NCI-H2171 treated with DMSO at 0.1 percent for 48 hours (cell line): ENCODE measurements at regions not wholly inside any gene's neighbourhood (a gene's known extent, or its start where the extent isn't known, plus 50 kb on each side); places are given as distances from the start of the nearest gene placed in this dataset.
"Not testable (repeated sequence)": the region's sequence is repeated elsewhere in the genome, so short reads cannot be mapped to it uniquely, and the experiment has no call there.

ENCODE experiments used
- DNase-seq: peaks from one replicate; lab custom pipeline; 2025; lab: John Stamatoyannopoulos, UW

GRCh38 chr3:164113371-164114332, 964.6 kb downstream of the SI start:
- DNase-seq: peak; percentile 60

GRCh38 chr3:164096352-164096751, 981.9 kb downstream of the SI start:
- no peak for DNase-seq

GRCh38 chr3:164095949-164096348, 982.3 kb downstream of the SI start:
- DNase-seq: no peak

- no peak for DNase-seq
These were observed 983.0 kb downstream of the SI start for GRCh38 chr3:164095279-164095678.

GRCh38 chr3:164094546-164094945, 983.8 kb downstream of the SI start:
- DNase-seq: no peak

GRCh38 chr3:164080208-164080607, 998.1 kb downstream of the SI start:
- DNase-seq: no peak

GRCh38 chr3:164064298-164064697, 1014.0 kb downstream of the SI start:
- DNase-seq: no peak

GRCh38 chr3:164060923-164061322, 1017.4 kb downstream of the SI start:
- DNase-seq: no peak

GRCh38 chr3:164049847-164050246, 1028.4 kb downstream of the SI start:
- no peak for DNase-seq

- no peak for DNase-seq
These were observed 1029.8 kb downstream of the SI start for GRCh38 chr3:164048451-164048850.

- DNase-seq: no peak
These were observed 1037.3 kb downstream of the SI start for GRCh38 chr3:164040991-164041390.

GRCh38 chr3:164030194-164030593, 1048.1 kb downstream of the SI start:
- DNase-seq: no peak

GRCh38 chr3:164024786-164025185, 1053.5 kb downstream of the SI start:
- no peak for DNase-seq

- DNase-seq: no peak
These were observed 1054.8 kb downstream of the SI start for GRCh38 chr3:164023480-164023879.

- no peak for DNase-seq
These were observed 1059.8 kb downstream of the SI start for GRCh38 chr3:164018500-164018899.

- peak; percentile 35 for DNase-seq
These were observed 1070.5 kb downstream of the SI start for GRCh38 chr3:164007765-164008164.

GRCh38 chr3:164004205-164004604, 1074.1 kb downstream of the SI start:
- DNase-seq: no peak

- DNase-seq: not testable (repeated sequence)
These were observed 1075.3 kb downstream of the SI start for GRCh38 chr3:164003016-164003415.

GRCh38 chr3:163983940-163984339, 1094.4 kb downstream of the SI start:
- no peak for DNase-seq

- DNase-seq: no peak
These were observed 1106.4 kb downstream of the SI start for GRCh38 chr3:163971861-163972260.

- peak; percentile 2 for DNase-seq
These were observed 1121.2 kb downstream of the SI start for GRCh38 chr3:163957072-163957471.

GRCh38 chr3:163953526-163953925, 1124.8 kb downstream of the SI start:
- peak; percentile 48 for DNase-seq

GRCh38 chr3:163952499-163952898, 1125.8 kb downstream of the SI start:
- DNase-seq: no peak
